GM12873 (cell line): ENCODE measurements at regions not wholly inside any gene's neighbourhood (a gene's known extent, or its start where the extent isn't known, plus 50 kb on each side); places are given as distances from the start of the nearest gene placed in this dataset.
A peak's percentile ranks its signal among the peaks of the same experiment; 100 is the strongest.

Source experiments
- TF ChIP-seq, protein P1 (sequence below): IDR thresholded peaks from 2 replicates; pipeline ENCODE4 v1.5.1; 2012; ENCODE audit warnings: low read depth, mild to moderate bottlenecking, moderate library complexity, low read length, control low read depth; ENCODE audit not compliant: insufficient read depth; ENCODE audit errors: missing control alignments

DNA sequence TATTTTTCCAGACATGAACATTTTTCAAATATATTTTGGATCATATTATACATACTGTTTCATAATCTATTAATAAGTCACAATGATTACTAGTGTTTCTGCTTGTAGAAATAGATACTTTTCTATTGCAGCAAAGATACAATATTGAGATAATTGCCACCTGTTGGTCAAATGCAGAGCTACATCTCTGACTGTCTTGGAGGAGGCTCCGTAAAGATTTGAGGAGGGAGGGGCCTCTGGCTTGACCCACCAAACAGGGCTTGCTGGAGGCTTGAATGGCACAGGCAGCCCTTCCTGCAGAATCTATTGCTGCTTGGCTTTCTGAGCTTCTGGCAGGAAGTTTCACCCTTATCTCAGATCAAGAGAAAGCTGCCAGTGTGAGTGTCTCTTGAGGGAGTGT is 99.3 kb upstream of the ARMCX2 start:
- TF ChIP-seq, protein P1, sequence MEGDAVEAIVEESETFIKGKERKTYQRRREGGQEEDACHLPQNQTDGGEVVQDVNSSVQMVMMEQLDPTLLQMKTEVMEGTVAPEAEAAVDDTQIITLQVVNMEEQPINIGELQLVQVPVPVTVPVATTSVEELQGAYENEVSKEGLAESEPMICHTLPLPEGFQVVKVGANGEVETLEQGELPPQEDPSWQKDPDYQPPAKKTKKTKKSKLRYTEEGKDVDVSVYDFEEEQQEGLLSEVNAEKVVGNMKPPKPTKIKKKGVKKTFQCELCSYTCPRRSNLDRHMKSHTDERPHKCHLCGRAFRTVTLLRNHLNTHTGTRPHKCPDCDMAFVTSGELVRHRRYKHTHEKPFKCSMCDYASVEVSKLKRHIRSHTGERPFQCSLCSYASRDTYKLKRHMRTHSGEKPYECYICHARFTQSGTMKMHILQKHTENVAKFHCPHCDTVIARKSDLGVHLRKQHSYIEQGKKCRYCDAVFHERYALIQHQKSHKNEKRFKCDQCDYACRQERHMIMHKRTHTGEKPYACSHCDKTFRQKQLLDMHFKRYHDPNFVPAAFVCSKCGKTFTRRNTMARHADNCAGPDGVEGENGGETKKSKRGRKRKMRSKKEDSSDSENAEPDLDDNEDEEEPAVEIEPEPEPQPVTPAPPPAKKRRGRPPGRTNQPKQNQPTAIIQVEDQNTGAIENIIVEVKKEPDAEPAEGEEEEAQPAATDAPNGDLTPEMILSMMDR: peak; percentile 52

GRCh38 chrX:101750744-101751143 is 91.1 kb upstream of the ARMCX2 start:
- TF ChIP-seq, protein P1: no peak

GRCh38 chrX:101749436-101749835 is 89.8 kb upstream of the ARMCX2 start:
- TF ChIP-seq, protein P1: no peak

DNA sequence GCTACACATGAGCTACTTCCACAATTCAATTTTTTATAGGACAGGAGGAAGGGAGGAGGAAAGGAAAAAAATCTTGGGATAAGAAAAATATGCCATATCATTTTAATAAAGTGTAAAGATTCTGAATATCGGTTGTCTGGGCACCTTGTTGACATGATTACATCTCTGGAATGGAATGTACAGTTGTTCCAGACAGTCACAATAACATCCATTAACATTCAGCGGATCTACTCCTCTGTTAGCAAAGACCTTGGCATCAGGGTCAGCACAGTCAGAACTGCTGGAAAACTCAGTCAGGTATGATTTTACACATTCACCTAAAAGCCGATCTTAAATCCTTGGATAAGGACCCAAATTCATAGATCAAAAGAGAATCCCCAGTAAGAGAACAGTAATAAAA is 85.4 kb upstream of the ARMCX2 start:
- TF ChIP-seq, protein P1: no peak

DNA sequence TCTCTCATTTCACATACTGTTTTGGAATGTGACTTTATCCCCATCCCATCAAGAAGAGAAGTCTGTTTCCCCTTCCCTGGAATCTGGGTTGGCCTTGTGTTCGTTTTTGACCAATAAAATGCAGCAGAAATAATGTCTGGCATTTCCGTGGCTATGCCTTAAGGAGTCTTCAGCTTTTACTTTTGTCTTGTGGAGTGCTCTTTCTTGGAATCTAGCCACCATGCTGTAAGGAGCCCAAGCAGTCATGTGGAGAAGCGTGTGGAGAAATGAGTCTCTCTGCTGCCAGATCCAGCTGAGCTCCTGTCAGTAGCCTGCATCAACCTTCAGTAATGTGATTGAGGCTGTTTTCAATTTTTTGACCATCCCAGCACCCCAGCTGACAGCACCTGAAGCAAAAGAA is 84.4 kb upstream of the ARMCX2 start:
- TF ChIP-seq, protein P1: no peak

GRCh38 chrX:101740642-101741041 is 81.0 kb upstream of the ARMCX2 start:
- TF ChIP-seq, protein P1: no peak

- TF ChIP-seq, protein P1: no peak
Measured at GRCh38 chrX:101736651-101737050, 77.0 kb upstream of the ARMCX2 start.

- TF ChIP-seq, protein P1: no peak
Measured at GRCh38 chrX:101732870-101733269, 73.2 kb upstream of the ARMCX2 start.
